ENCODE measurements at regions not wholly inside any gene's neighbourhood (a gene's known extent, or its start where the extent isn't known, plus 50 kb on each side); places are given as distances from the start of the nearest gene placed in this dataset.

DNA sequence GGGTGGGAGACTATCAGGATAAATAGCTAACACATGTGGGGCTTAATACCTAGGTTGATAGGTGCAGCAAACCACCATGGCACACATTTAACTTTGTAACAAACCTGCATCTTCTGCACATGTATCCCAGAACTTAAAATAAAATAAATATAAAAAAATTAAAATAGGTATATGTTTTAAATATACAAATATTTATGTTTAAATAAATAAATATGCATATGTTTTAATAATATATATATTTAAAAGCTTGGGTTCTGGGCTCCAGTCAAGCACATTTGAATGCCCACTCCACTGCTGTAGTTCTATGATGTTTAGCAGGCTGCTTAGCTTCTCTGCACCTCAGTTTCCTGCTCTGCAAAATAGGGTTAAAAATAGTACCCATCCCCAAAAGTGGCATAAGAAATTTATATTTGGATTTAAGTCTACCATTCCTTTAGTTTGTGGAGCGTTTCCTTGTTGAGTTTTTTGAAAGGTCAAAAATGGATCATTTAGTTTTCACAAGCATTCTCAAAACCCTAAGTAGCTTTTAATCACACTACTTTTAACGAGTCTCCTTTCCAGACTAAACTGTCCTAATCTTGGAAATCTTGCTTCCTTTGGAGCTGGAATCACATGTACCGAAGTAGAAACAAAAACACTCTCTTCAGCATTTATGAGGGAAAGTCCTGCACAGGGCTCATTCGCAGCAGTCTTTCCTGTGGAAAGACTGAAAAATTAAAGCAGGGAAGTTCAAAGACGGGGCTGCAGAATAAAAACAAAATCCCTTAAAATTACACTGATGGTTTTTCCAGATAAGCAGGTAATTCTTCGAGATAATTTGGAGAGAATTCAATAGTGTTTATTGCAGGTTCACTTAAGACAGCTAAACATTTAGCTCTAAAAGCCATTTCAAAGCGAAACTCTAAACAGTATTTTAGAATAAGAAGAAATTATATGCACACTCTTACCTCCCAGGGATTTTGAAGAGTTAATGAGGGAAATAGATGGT is 111.7 kb upstream of the LYZL1 start:
- H3K36me3 ChIP-seq (ENCODE audit: control insufficient read depth, insufficient read depth, low read length), result no peaks in the 10 kb centered on the region
- Mint-ChIP-seq H3K27me3 (ENCODE audit: low read depth in 2 of 2) (peaks cover 3 to 18% of the 10 kb centered on the region in 2 donors), H3K4me1 (no peaks in the 10 kb centered on the region), H3K9me3 (peaks cover 0 to 3% of the 10 kb centered on the region in 2 donors), H3K4me3 (no peak overlapping the region), H3K36me3 (no peaks in the 10 kb centered on the region), H3K27ac (no peak overlapping the region)
- H3K4me3 ChIP-seq (ENCODE audit: low read length), result no peak overlapping the region
- intact Hi-C loops (cut with micrococcal nuclease), result no loop called here
- TF ChIP-seq, protein P1, sequence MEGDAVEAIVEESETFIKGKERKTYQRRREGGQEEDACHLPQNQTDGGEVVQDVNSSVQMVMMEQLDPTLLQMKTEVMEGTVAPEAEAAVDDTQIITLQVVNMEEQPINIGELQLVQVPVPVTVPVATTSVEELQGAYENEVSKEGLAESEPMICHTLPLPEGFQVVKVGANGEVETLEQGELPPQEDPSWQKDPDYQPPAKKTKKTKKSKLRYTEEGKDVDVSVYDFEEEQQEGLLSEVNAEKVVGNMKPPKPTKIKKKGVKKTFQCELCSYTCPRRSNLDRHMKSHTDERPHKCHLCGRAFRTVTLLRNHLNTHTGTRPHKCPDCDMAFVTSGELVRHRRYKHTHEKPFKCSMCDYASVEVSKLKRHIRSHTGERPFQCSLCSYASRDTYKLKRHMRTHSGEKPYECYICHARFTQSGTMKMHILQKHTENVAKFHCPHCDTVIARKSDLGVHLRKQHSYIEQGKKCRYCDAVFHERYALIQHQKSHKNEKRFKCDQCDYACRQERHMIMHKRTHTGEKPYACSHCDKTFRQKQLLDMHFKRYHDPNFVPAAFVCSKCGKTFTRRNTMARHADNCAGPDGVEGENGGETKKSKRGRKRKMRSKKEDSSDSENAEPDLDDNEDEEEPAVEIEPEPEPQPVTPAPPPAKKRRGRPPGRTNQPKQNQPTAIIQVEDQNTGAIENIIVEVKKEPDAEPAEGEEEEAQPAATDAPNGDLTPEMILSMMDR (IDR thresholded peaks at IDR 0.05), result no peak
- DNase-seq (no peak), ATAC-seq (no peak)
- H3K27me3 ChIP-seq (ENCODE audit: control insufficient read depth, insufficient read depth, low read length), result no peaks in the 10 kb centered on the region
- no peaks in the 10 kb centered on the region for H3K9me3 ChIP-seq (ENCODE audit: control insufficient read depth, insufficient read depth, low read length)
- H3K27ac ChIP-seq (ENCODE audit: low read length), result no peak overlapping the region
- no peaks in the 10 kb centered on the region for H3K4me1 ChIP-seq (ENCODE audit: control insufficient read depth, insufficient read depth, low read length)
- WGBS (ENCODE audit: insufficient coverage), result 47% methylated on average over 5 of the region's 7 CpGs

DNA sequence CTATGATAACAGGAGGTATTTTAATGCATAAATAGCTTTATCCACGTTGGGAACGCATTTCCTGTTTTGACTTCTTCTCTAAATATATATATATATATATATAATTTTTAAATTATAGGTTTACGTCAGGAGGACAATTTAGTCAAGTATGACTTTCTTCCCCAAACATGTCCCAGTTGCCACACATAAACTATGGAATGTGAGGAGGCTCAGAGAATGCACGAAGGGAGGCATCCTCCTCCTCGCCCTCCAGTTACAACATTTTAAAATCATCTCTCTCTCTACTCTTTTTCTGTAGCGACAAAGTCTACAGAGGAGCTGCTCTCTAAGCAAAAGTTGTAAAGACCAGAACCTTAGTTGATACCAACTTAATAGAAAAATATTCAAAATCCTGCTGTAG is 106.9 kb upstream of the LYZL1 start:
- peaks cover 6 to 33% of the 10 kb centered on the region in 2 donors for H3K27me3 Mint-ChIP-seq (ENCODE audit: low read depth in 2 of 2)
- DNase-seq (no peak), ATAC-seq (no peak)
- H3K27me3 ChIP-seq (ENCODE audit: control insufficient read depth, insufficient read depth, low read length), result no peaks in the 10 kb centered on the region
- H3K4me3 ChIP-seq (ENCODE audit: low read length), result no peak overlapping the region
- H3K36me3 Mint-ChIP-seq, result no peaks in the 10 kb centered on the region
- no peak overlapping the region for H3K27ac Mint-ChIP-seq
- intact Hi-C loops (cut with micrococcal nuclease), result no loop called here
- 73% methylated on average over 3 of the region's 6 CpGs for WGBS (ENCODE audit: insufficient coverage)
- TF ChIP-seq, protein P1 (IDR thresholded peaks at IDR 0.05), result no peak
- no peaks in the 10 kb centered on the region for H3K4me1 ChIP-seq (ENCODE audit: control insufficient read depth, insufficient read depth, low read length)
- H3K4me1 Mint-ChIP-seq, result no peaks in the 10 kb centered on the region
- no peak overlapping the region for H3K27ac ChIP-seq (ENCODE audit: low read length)
- no peaks in the 10 kb centered on the region for H3K9me3 ChIP-seq (ENCODE audit: control insufficient read depth, insufficient read depth, low read length)
- no peak overlapping the region for H3K4me3 Mint-ChIP-seq
- H3K9me3 Mint-ChIP-seq, result no peaks in the 10 kb centered on the region
- no peaks in the 10 kb centered on the region for H3K36me3 ChIP-seq (ENCODE audit: control insufficient read depth, insufficient read depth, low read length)

DNA sequence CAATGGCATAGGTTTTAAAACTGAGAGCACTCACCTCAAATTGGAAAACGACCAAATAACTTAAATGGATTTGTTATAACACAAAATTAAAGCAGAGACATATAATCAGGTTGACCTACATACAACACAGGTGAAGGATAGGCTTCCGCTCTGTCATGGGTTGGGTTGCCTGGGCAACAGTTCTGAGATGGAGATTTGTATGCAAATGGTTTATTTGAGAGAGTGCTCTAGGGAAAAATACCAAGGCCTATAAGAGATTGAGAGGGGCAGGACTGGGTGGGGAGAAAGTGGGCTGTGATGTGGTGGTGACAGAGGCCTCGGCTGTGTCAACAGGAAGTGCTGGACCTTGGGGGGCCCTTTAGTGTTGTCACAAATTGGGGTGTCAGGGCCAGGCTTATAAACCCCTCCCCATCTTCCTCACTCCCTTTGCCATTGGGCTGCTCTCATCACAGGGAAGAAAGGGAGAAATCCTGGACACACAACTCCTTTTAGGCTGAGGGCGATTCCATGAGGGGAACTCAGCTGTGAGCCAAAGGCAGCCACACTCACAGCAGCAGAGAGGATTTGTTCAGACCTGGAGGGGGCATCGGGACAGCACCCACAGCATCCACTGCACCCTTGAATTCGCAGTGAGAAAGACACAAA is 105.4 kb upstream of the LYZL1 start:
- H3K36me3 ChIP-seq (ENCODE audit: control insufficient read depth, insufficient read depth, low read length), result no peaks in the 10 kb centered on the region
- no peaks in the 10 kb centered on the region for H3K36me3 Mint-ChIP-seq
- no peak overlapping the region for H3K4me3 ChIP-seq (ENCODE audit: low read length)
- H3K9me3 Mint-ChIP-seq, result no peaks in the 10 kb centered on the region
- H3K27me3 Mint-ChIP-seq (ENCODE audit: low read depth in 2 of 2), result peaks cover 6 to 25% of the 10 kb centered on the region in 2 donors
- TF ChIP-seq, protein P1 (IDR thresholded peaks at IDR 0.05), result no peak
- ATAC-seq, result no peak
- H3K4me3 Mint-ChIP-seq, result no peak overlapping the region
- no peak overlapping the region for H3K27ac ChIP-seq (ENCODE audit: low read length)
- no peaks in the 10 kb centered on the region for H3K4me1 Mint-ChIP-seq
- 67% methylated on average over 4 of the region's 6 CpGs for WGBS (ENCODE audit: insufficient coverage)
- H3K9me3 ChIP-seq (ENCODE audit: control insufficient read depth, insufficient read depth, low read length), result no peaks in the 10 kb centered on the region
- DNase-seq, result no peak
- intact Hi-C loops (cut with micrococcal nuclease), result no loop called here
- H3K27me3 ChIP-seq (ENCODE audit: control insufficient read depth, insufficient read depth, low read length), result no peaks in the 10 kb centered on the region
- no peaks in the 10 kb centered on the region for H3K4me1 ChIP-seq (ENCODE audit: control insufficient read depth, insufficient read depth, low read length)
- H3K27ac Mint-ChIP-seq, result no peak overlapping the region

Data from natural killer cell (primary cell).